ENCODE measurements at regions not wholly inside any gene's neighbourhood (a gene's known extent, or its start where the extent isn't known, plus 50 kb on each side); places are given as distances from the start of the nearest gene placed in this dataset.

GRCh38 chr6:48951917-48952316, 511.1 kb downstream of the MMUT start:
- TF ChIP-seq, protein P1, sequence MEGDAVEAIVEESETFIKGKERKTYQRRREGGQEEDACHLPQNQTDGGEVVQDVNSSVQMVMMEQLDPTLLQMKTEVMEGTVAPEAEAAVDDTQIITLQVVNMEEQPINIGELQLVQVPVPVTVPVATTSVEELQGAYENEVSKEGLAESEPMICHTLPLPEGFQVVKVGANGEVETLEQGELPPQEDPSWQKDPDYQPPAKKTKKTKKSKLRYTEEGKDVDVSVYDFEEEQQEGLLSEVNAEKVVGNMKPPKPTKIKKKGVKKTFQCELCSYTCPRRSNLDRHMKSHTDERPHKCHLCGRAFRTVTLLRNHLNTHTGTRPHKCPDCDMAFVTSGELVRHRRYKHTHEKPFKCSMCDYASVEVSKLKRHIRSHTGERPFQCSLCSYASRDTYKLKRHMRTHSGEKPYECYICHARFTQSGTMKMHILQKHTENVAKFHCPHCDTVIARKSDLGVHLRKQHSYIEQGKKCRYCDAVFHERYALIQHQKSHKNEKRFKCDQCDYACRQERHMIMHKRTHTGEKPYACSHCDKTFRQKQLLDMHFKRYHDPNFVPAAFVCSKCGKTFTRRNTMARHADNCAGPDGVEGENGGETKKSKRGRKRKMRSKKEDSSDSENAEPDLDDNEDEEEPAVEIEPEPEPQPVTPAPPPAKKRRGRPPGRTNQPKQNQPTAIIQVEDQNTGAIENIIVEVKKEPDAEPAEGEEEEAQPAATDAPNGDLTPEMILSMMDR (conservative IDR thresholded peaks at IDR 0.05) = no peak
- no peak for TF ChIP-seq ZFX (IDR thresholded peaks at IDR 0.05)

All from C4-2B (cell line).